Neural cell (in vitro differentiated cells): ENCODE measurements at regions not wholly inside any gene's neighbourhood (a gene's known extent, or its start where the extent isn't known, plus 50 kb on each side); places are given as distances from the start of the nearest gene placed in this dataset.

Experiments used
- H2AFZ ChIP-seq: fragments of 200-600, 300-800 bp; sonication (generic), shearing (Covaris generic); 2 replicates; pipeline ENCODE4 v1.6.0; 2014; ENCODE audit warnings: low read depth, mild to moderate bottlenecking, antibody characterized with exemption, low read length, moderate library complexity
- H3F3A ChIP-seq: fragments of 200-600 bp; shearing (Covaris generic); 2 replicates; pipeline ENCODE4 v1.6.1; 2016; ENCODE audit warnings: mild to moderate bottlenecking, moderate library complexity, mixed read lengths, antibody characterized with exemption, low read length; ENCODE audit not compliant: insufficient read depth, poor library complexity, severe bottlenecking
- H3K27ac ChIP-seq: fragments of 200-600, 300-800 bp; sonication (generic), shearing (Covaris generic); 2 replicates; pipeline ENCODE4 v1.5.1; 2014; ENCODE audit warnings: mild to moderate bottlenecking, low read length, moderate library complexity
- H3K27me3 ChIP-seq: fragments of 300-800, 200-600 bp; sonication (generic), shearing (Covaris generic); 2 replicates; pipeline ENCODE4 v1.6.0; 2014; ENCODE audit warnings: mild to moderate bottlenecking, low read depth, low read length, moderate library complexity; ENCODE audit not compliant: insufficient read depth
- H3K36me3 ChIP-seq: fragments of 300-800, 200-600 bp; sonication (generic), shearing (Covaris generic); 2 replicates; pipeline ENCODE4 v1.5.1; 2014; ENCODE audit warnings: mild to moderate bottlenecking, antibody characterized with exemption, low read length, moderate library complexity; ENCODE audit not compliant: insufficient read depth
- H3K4me2 ChIP-seq: fragments of 300-800, 200-600 bp; sonication (generic), shearing (Covaris generic); 2 replicates; pipeline ENCODE4 v1.6.0; 2014; ENCODE audit warnings: mild to moderate bottlenecking, low read length
- H3K4me3 ChIP-seq: fragments of 300-800, 200-600 bp; sonication (generic), shearing (Covaris generic); 2 replicates; pipeline ENCODE4 v1.5.1; 2014; ENCODE audit warnings: mild to moderate bottlenecking, low read length, moderate library complexity
- H3K79me2 ChIP-seq: fragments of 200-600 bp; shearing (Covaris generic); replicated peaks from 2 replicates; pipeline ENCODE4 v1.6.0; 2014; ENCODE audit warnings: mild to moderate bottlenecking, low read length, moderate library complexity; ENCODE audit not compliant: insufficient read depth
- H3K9ac ChIP-seq: fragments of 300-800, 200-600 bp; sonication (generic), shearing (Covaris generic); 2 replicates; pipeline ENCODE4 v1.6.1; 2016; ENCODE audit warnings: mild to moderate bottlenecking, low read length, mixed read lengths
- H3K9me2 ChIP-seq: fragments of 200-600 bp; shearing (Covaris generic); 2 replicates; pipeline ENCODE4 v1.6.1; 2016; ENCODE audit warnings: mild to moderate bottlenecking, low read length, mixed read lengths; ENCODE audit not compliant: insufficient read depth
- H3K9me3 ChIP-seq: fragments of 200-600, 300-800 bp; sonication (generic), shearing (Covaris generic); 2 replicates; pipeline ENCODE4 v1.6.1; 2016; ENCODE audit warnings: mild to moderate bottlenecking, mixed run types, low read length, moderate library complexity, mixed read lengths
- H4K20me1 ChIP-seq: fragments of 200-600 bp; shearing (Covaris generic); 2 replicates; pipeline ENCODE4 v1.6.1; 2016; ENCODE audit warnings: mild to moderate bottlenecking, mixed run types; ENCODE audit not compliant: insufficient read depth
- CTCF ChIP-seq: fragments of 450-650 bp; IDR thresholded peaks from 2 replicates; pipeline ENCODE4 v1.5.1; 2014; ENCODE audit warnings: antibody characterized with exemption, mild to moderate bottlenecking, moderate library complexity; ENCODE audit not compliant: poor library complexity, severe bottlenecking
- EP300 ChIP-seq: fragments of 450-650 bp; conservative IDR thresholded peaks from 2 replicates; pipeline ENCODE4 v1.6.1; 2014; ENCODE audit warnings: antibody characterized with exemption, mild to moderate bottlenecking, moderate library complexity; ENCODE audit not compliant: poor library complexity, severe bottlenecking
- EZH2 ChIP-seq: fragments of 200-600, 300-800 bp; shearing (Covaris generic), sonication (generic); IDR thresholded peaks from 2 replicates; pipeline ENCODE4 v1.6.1; 2014; ENCODE audit warnings: antibody characterized with exemption, low read length, borderline replicate concordance, mild to moderate bottlenecking; ENCODE audit not compliant: insufficient read depth, poor library complexity, severe bottlenecking
- MXI1 ChIP-seq: fragments of 450-650 bp; conservative IDR thresholded peaks from 2 replicates; pipeline ENCODE4 v1.6.1; 2014; ENCODE audit warnings: antibody characterized with exemption, mild to moderate bottlenecking; ENCODE audit not compliant: poor library complexity, severe bottlenecking
- RAD21 ChIP-seq: fragments of 450-650 bp; conservative IDR thresholded peaks from 2 replicates; pipeline ENCODE4 v1.6.1; 2014; ENCODE audit warnings: antibody characterized with exemption, mild to moderate bottlenecking, moderate library complexity
- REST ChIP-seq: IDR thresholded peaks from 2 replicates; pipeline ENCODE4 v1.6.1; 2012; ENCODE audit warnings: borderline replicate concordance
- TAF1 ChIP-seq: IDR thresholded peaks from 2 replicates; pipeline ENCODE4 v1.6.1; 2012; ENCODE audit warnings: low read depth
- small RNA-seq, 3 experiments: library from RNA; depleted of rRNA; stranded (forward); fragments of <200 nt; gene quantifications; one replicate each; pipeline ENCODE3, GENCODE V24; 2012

GRCh38 chr14:21723431-21724045, 49.9 kb upstream of the OR4E1 start:
- H4K20me1 ChIP-seq, result no peaks in the 10 kb centered on the region
- H3F3A ChIP-seq, result no peaks in the 10 kb centered on the region
- TF ChIP-seq EZH2, result no peak
- TF ChIP-seq EP300, result no peak
- no peak for TF ChIP-seq TAF1
- TF ChIP-seq REST, result no peak
- peak; percentile 15 for TF ChIP-seq CTCF
- no peak for TF ChIP-seq RAD21
- no peak for TF ChIP-seq MXI1
- H3K27ac ChIP-seq, result no peak overlapping the region
- H3K79me2 ChIP-seq, result no peaks in the 10 kb centered on the region
- H3K36me3 ChIP-seq, result no peaks in the 10 kb centered on the region
- no peaks in the 10 kb centered on the region for H3K9me2 ChIP-seq
- no peak overlapping the region for H3K4me2 ChIP-seq
- H3K4me3 ChIP-seq, result no peak overlapping the region
- no peaks in the 10 kb centered on the region for H3K27me3 ChIP-seq
- no peak overlapping the region for H2AFZ ChIP-seq
- no peaks in the 10 kb centered on the region for H3K9me3 ChIP-seq
- no peak overlapping the region for H3K9ac ChIP-seq

Small RNA genes in the stretch of these regions (small RNA-seq; reads per million reads assigned to genes)
- gene AC245505.1 (0 reads per million in 3 experiments), gene TRAJ30 (0 reads per million in 3 experiments), gene TRAJ31 (0 reads per million in 3 experiments), gene TRAJ32 (0 reads per million in 3 experiments), gene TRAJ33 (0 reads per million in 3 experiments), gene TRAJ34 (0 reads per million in 3 experiments), gene TRAJ35 (0 reads per million in 3 experiments), gene TRAJ36 (0 reads per million in 3 experiments), gene TRAJ37 (0 reads per million in 3 experiments), gene TRAJ38 (0 reads per million in 3 experiments), gene TRAJ39 (0 reads per million in 3 experiments), gene TRAJ40 (0 reads per million in 3 experiments), gene TRAJ41 (0 reads per million in 3 experiments), gene TRAJ42 (0 reads per million in 3 experiments), gene TRAJ43 (0 reads per million in 3 experiments), gene TRAJ44 (0 reads per million in 3 experiments), gene TRAJ45 (0 reads per million in 3 experiments), gene TRAJ46 (0 reads per million in 3 experiments), gene TRAJ47 (0 reads per million in 3 experiments), gene TRAJ48 (0 reads per million in 3 experiments), gene TRAJ49 (0 reads per million in 3 experiments), gene TRAJ50 (0 reads per million in 3 experiments), gene TRAJ51 (0 reads per million in 3 experiments), gene TRAJ52 (0 reads per million in 3 experiments), gene TRAJ53 (0 reads per million in 3 experiments), gene TRAJ54 (0 reads per million in 3 experiments), gene TRAJ55 (0 reads per million in 3 experiments), gene TRAJ56 (0 reads per million in 3 experiments), gene TRAJ57 (0 reads per million in 3 experiments), gene TRAJ58 (0 reads per million in 3 experiments), gene TRAJ59 (0 reads per million in 3 experiments), gene TRAJ60 (0 reads per million in 3 experiments), gene TRAJ61 (0 reads per million in 3 experiments), gene TRAV15 (0 reads per million in 3 experiments), gene TRDD1 (0 reads per million in 3 experiments), gene TRDD2 (0 reads per million in 3 experiments), gene TRDD3 (0 reads per million in 3 experiments), gene TRDJ1 (0 reads per million in 3 experiments), gene TRDJ2 (0 reads per million in 3 experiments), gene TRDJ3 (0 reads per million in 3 experiments), gene TRDJ4 (0 to 0.08 (median 0) reads per million in 3 experiments), gene TRDV1 (0 reads per million in 3 experiments)
